K562 (cell line): ENCODE measurements at regions not wholly inside any gene's neighbourhood (a gene's known extent, or its start where the extent isn't known, plus 50 kb on each side); places are given as distances from the start of the nearest gene placed in this dataset.

Experiments
- ATAC-seq: fragments of 200-7000 bp; cut with Tn5 transposase; 3 replicates; pipeline ENCODE4 v1.9.1; 2020; ENCODE audit warnings: moderate library complexity
- BruUV-seq: library from RNA; stranded (reverse); fragments of 400-500 nt; replicated peaks from 2 replicates; lab custom pipeline; 2021; lab: Mats Ljungman, UMichigan
- CTCF ChIA-PET: fragments of 300-600 bp; formaldehyde crosslinking; extraction: SDS; loops from one replicate; lab custom pipeline; 2021; ENCODE audit warnings: low intra/inter-chr PET ratio; lab: Yijun Ruan, JAX
- POLR2A ChIA-PET: fragments of 300-600, 350-650 bp; sonication (Branson Sonifier 250); formaldehyde crosslinking; extraction: SDS; loops from one replicate; lab custom pipeline; 2021; ENCODE audit warnings: antibody characterized with exemption, inconsistent platforms; lab: Yijun Ruan, JAX
- DNase-seq, 4 experiments: peaks; one replicate each; pipeline versions ENCODE4 v3.0.0 to v3.0.0-alpha.2; 2011 to 2018; ENCODE audit warnings: low spot score in 3 of 4, mixed read lengths in 3 of 4; ENCODE audit errors: extremely low read depth in 1 of 4
- FAIRE-seq: peaks from 2 replicates; lab custom pipeline; 2011; peaks lifted over from hg19 to GRCh38; lab: Jason Lieb, UNC
- H2AFZ ChIP-seq: 2 replicates; pipeline ENCODE4 v1.6.0; 2011; ENCODE audit warnings: low read depth, low read length, control low read depth, inconsistent platforms
- H3K27ac ChIP-seq: fragments of 200-600 bp; 3 replicates; pipeline ENCODE4 v1.8.0; 2011; ENCODE audit warnings: low read depth, mild to moderate bottlenecking, control low read depth, inconsistent platforms, low read length, moderate library complexity, mixed read lengths; ENCODE audit errors: extremely low read depth
- H3K27me3 ChIP-seq, 2 experiments: fragments of 300-600 bp in 1 of 2; 2 replicates in 1 of 2; 3 replicates in 1 of 2; pipeline versions ENCODE4 v1.6.0 to v1.8.0; 2011; ENCODE audit warnings: inconsistent platforms in 2 of 2, low read length in 2 of 2, mild to moderate bottlenecking in 1 of 2, mixed read lengths in 1 of 2, moderate library complexity in 1 of 2; ENCODE audit not compliant: control insufficient read depth in 2 of 2, insufficient read depth in 2 of 2
- H3K36me3 ChIP-seq: fragments of 300-600 bp; 3 replicates; pipeline ENCODE4 v1.8.0; 2011; ENCODE audit warnings: mild to moderate bottlenecking, low read length, inconsistent platforms; ENCODE audit not compliant: control insufficient read depth, insufficient read depth
- H3K4me1 ChIP-seq, 2 experiments: fragments of 200-600 bp in 1 of 2; replicated peaks in 1 of 2; 2 replicates in 1 of 2; 3 replicates in 1 of 2; pipeline versions ENCODE4 v1.5.1 to v1.8.0; 2011; ENCODE audit warnings: inconsistent platforms in 2 of 2, low read length in 2 of 2, mild to moderate bottlenecking in 1 of 2, mixed read lengths in 1 of 2, moderate library complexity in 1 of 2; ENCODE audit not compliant: control insufficient read depth in 2 of 2, insufficient read depth in 2 of 2
- H3K4me2 ChIP-seq: 2 replicates; pipeline ENCODE4 v1.6.1; 2011; ENCODE audit warnings: low read length, control low read depth, inconsistent platforms, mixed read lengths; ENCODE audit not compliant: insufficient read depth
- H3K4me3 ChIP-seq: fragments of 200-600 bp; sonication (generic), shearing (Covaris generic); 2 replicates; pipeline ENCODE4 v1.5.1; 2016; ENCODE audit warnings: control low read depth, inconsistent platforms
- H3K79me2 ChIP-seq: fragments of 200-600 bp; 3 replicates; pipeline ENCODE4 v1.8.0; 2011; ENCODE audit warnings: low read length, inconsistent platforms; ENCODE audit not compliant: control insufficient read depth, insufficient read depth
- H3K9ac ChIP-seq, 2 experiments: 2 replicates each; pipeline versions ENCODE4 v1.6.0 to v1.6.1; 2011; ENCODE audit warnings: low read depth in 2 of 2, low read length in 2 of 2, control low read depth in 1 of 2, inconsistent platforms in 1 of 2, mild to moderate bottlenecking in 1 of 2, mixed read lengths in 1 of 2; ENCODE audit not compliant: insufficient read depth in 1 of 2
- H3K9me1 ChIP-seq: one replicate; pipeline ENCODE4 v1.6.0; 2011; ENCODE audit warnings: inconsistent platforms, mild to moderate bottlenecking, low read length, moderate library complexity; ENCODE audit not compliant: control insufficient read depth, insufficient read depth
- H3K9me3 ChIP-seq: replicated peaks from 2 replicates; pipeline ENCODE4 v1.5.1; 2011; ENCODE audit warnings: low read depth, low read length, inconsistent platforms; ENCODE audit not compliant: control insufficient read depth, insufficient read depth
- H4K20me1 ChIP-seq: replicated peaks from 2 replicates; pipeline ENCODE4 v1.6.1; 2011; ENCODE audit warnings: low read length, inconsistent platforms, mixed read lengths; ENCODE audit not compliant: control insufficient read depth, insufficient read depth
- ATF2 ChIP-seq: sonication (generic); formaldehyde crosslinking; IDR thresholded peaks from 2 replicates; pipeline ENCODE4 v1.8.1; 2022; ENCODE audit warnings: missing genetic modification reagents
- CLOCK ChIP-seq: fragments of 250-450 bp; sonication (Bioruptor Pico); IDR thresholded peaks from 2 replicates; pipeline ENCODE4 v1.4.0; 2020; ENCODE audit warnings: mild to moderate bottlenecking, moderate library complexity, borderline replicate concordance
- FOXK2 ChIP-seq, 2 experiments: fragments of 450-650 bp; IDR thresholded peaks in 1 of 2; conservative IDR thresholded peaks in 1 of 2; 2 replicates each; pipeline ENCODE4 v1.6.1; 2016; ENCODE audit warnings: low read depth in 2 of 2, mild to moderate bottlenecking in 1 of 2
- FOXP4 ChIP-seq: sonication (generic); formaldehyde crosslinking; IDR thresholded peaks from 2 replicates; pipeline ENCODE4 v1.8.0; 2022; ENCODE audit warnings: mild to moderate bottlenecking, missing genetic modification reagents, borderline replicate concordance
- HNRNPK ChIP-seq: fragments of 200-400 bp; formaldehyde crosslinking; IDR thresholded peaks from one replicate; pipeline ENCODE4 v1.6.1; 2018; ENCODE audit warnings: mild to moderate bottlenecking, low read depth, low read length; ENCODE audit not compliant: poor library complexity, severe bottlenecking
- MTF1 ChIP-seq: fragments of 250-450 bp; sonication (Bioruptor Pico); IDR thresholded peaks from 2 replicates; pipeline ENCODE4 v1.9.0; 2021; ENCODE audit warnings: moderate library complexity, mild to moderate bottlenecking, inconsistent platforms, borderline replicate concordance
- SP1 ChIP-seq: sonication (generic); formaldehyde crosslinking; IDR thresholded peaks from 2 replicates; pipeline ENCODE4 v1.8.1; 2022; ENCODE audit warnings: mild to moderate bottlenecking, missing genetic modification reagents
- ZBTB49 ChIP-seq: sonication (generic); formaldehyde crosslinking; IDR thresholded peaks from 2 replicates; pipeline ENCODE4 v1.8.0; 2022; ENCODE audit warnings: missing genetic modification reagents, mild to moderate bottlenecking, borderline replicate concordance
- ZC3H8 ChIP-seq: fragments of 450-650 bp; IDR thresholded peaks from 2 replicates; pipeline ENCODE4 v1.6.1; 2017
- ZNF57 ChIP-seq: fragments of 450-650 bp; formaldehyde crosslinking; IDR thresholded peaks from 2 replicates; pipeline ENCODE4 v1.4.0; 2020; ENCODE audit warnings: mild to moderate bottlenecking, moderate library complexity
- WGBS: fragments of 100-300 bp; shearing (Covaris generic); methylation state at CpG from one replicate; pipeline ENCODE4 v1.1.6; 2016; ENCODE audit warnings: low coverage, mixed read lengths; ENCODE audit not compliant: insufficient coverage; ENCODE audit errors: missing lambda C conversion rate; 5-methylcytosine and 5-hydroxymethylcytosine counted together
- in situ Hi-C: fragments of 300-500 bp; cut with MboI; formaldehyde crosslinking; loops from 4 replicates; pipeline ENCODE4 v1.15.0; 2018; ENCODE audit warnings: inconsistent platforms, mixed read lengths
- intact Hi-C: fragments of 100-400 bp; cut with micrococcal nuclease; formaldehyde crosslinking; loops from 2 replicates; pipeline ENCODE4 v1.14.2; 2022

GRCh38 chrX:77223046-77223445 lies 224.1 kb upstream of the FGF16 start:
- no peak overlapping the region for H3K4me3 ChIP-seq
- no peak overlapping the region for H3K27ac ChIP-seq
- ATAC-seq = no peak
- no peaks in the 10 kb centered on the region for H3K9me3 ChIP-seq
- FAIRE-seq = no peak
- no peaks in the 10 kb centered on the region for H3K4me1 ChIP-seq
- TF ChIP-seq MTF1 (no peak), ATF2 (CRISPR knock-in tag) (no peak), SP1 (CRISPR knock-in tag) (no peak), ZBTB49 (CRISPR knock-in tag) (no peak), CLOCK (CRISPR knock-in tag) (no peak), ZNF57 (no peak), FOXK2 (conservative IDR thresholded peaks at IDR 0.05 in 1 of 2, IDR thresholded peaks at IDR 0.05 in 1 of 2; ENCODE audit: low read depth in 2 of 2) (no peak), ZC3H8 (no peak), HNRNPK (no peak), FOXP4 (no peak)
- no peaks in the 10 kb centered on the region for H3K36me3 ChIP-seq
- H3K27me3 ChIP-seq = no peaks in the 10 kb centered on the region
- H2AFZ ChIP-seq = no peak overlapping the region
- CTCF ChIA-PET = no interaction called here
- DNase-seq = no peak
- BruUV-seq = no TSS peak
- H3K4me2 ChIP-seq = no peak overlapping the region
- no peaks in the 10 kb centered on the region for H4K20me1 ChIP-seq
- H3K9ac ChIP-seq = no peak overlapping the region
- H3K79me2 ChIP-seq = no peaks in the 10 kb centered on the region
- intact Hi-C loops = no loop called here
- no peaks in the 10 kb centered on the region for H3K9me1 ChIP-seq
- POLR2A ChIA-PET = no interaction called here
- in situ Hi-C loops = no loop called here
- WGBS = 0% methylated on average over 8 of the region's 8 CpGs
